GM13976 (cell line): ENCODE measurements at regions not wholly inside any gene's neighbourhood (a gene's known extent, or its start where the extent isn't known, plus 50 kb on each side); places are given as distances from the start of the nearest gene placed in this dataset.

ENCODE experiments used
- DNase-seq: peaks from one replicate; pipeline ENCODE4 v3.0.0; 2012; ENCODE audit warnings: low spot score
- CTCF ChIP-seq: IDR thresholded peaks from 2 replicates; pipeline ENCODE4 v1.5.1; 2012; ENCODE audit warnings: borderline replicate concordance, mild to moderate bottlenecking; ENCODE audit not compliant: insufficient read depth; ENCODE audit errors: extremely low read depth, missing control alignments, control extremely low read depth
- in situ Hi-C: fragments of 300-500 bp; cut with MboI; formaldehyde crosslinking; loops from one replicate; pipeline ENCODE4 v1.12.0; 2022; ENCODE audit warnings: low sequenced_read_pairs, mixed read lengths, inconsistent platforms; ENCODE audit not compliant: unreplicated experiment

GRCh38 chr6:88232753-88233152 is 66.6 kb upstream of the CNR1 start:
- DNase-seq = no peak
- TF ChIP-seq CTCF = no peak
- in situ Hi-C loops = loop anchor here (10.0 kb wide), 2 partner anchors 308 to 398 kb away; no protein-coding TSS in a partner anchor

- in situ Hi-C loops = no loop called here
- TF ChIP-seq CTCF = no peak
- DNase-seq = no peak
These were observed 57.2 kb upstream of the CNR1 start for GRCh38 chr6:88223298-88223697.

- DNase-seq = peak; percentile 18
- in situ Hi-C loops = no loop called here
- TF ChIP-seq CTCF = no peak
These were observed 54.3 kb upstream of the CNR1 start for GRCh38 chr6:88220493-88220892.

- in situ Hi-C loops = no loop called here
These were observed 50.0 kb upstream of the CNR1 start for GRCh38 chr6:88216182-88216581.

More at GRCh38 chr6:88216182-88216581, 50.0 kb upstream of the CNR1 start:
- TF ChIP-seq CTCF = no peak
- DNase-seq = no peak
